ENCODE measurements at regions not wholly inside any gene's neighbourhood (a gene's known extent, or its start where the extent isn't known, plus 50 kb on each side); places are given as distances from the start of the nearest gene placed in this dataset.

DNA sequence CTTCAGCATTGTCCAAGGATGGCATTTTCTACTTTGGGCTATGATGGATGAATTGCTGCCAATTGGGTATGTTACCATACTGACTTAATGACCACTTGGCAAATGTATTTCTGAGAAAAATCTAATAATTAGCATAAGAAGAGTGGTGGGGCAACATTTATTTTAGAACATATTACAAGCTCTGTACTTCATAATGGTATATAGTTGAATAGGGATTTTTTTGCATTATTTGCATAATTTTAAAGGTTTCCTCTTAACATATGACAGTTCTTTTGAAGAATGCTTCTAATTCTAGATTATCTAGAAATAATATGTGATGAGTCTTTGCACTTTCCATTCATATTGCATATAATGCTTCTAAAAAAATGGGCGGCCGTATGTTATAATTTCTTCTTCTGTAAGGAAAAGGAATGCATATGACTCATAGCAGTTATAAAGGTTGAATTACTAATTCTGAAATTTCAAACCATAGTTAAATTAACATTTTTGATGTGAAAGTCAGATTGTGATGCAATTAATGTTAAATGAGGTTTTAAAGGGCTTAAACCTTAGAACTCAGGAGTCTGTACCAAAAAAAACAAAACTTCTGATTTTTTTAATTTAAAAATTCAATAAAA, 1652.3 kb upstream of the SLC39A10 start:
- TF ChIP-seq, protein P1, sequence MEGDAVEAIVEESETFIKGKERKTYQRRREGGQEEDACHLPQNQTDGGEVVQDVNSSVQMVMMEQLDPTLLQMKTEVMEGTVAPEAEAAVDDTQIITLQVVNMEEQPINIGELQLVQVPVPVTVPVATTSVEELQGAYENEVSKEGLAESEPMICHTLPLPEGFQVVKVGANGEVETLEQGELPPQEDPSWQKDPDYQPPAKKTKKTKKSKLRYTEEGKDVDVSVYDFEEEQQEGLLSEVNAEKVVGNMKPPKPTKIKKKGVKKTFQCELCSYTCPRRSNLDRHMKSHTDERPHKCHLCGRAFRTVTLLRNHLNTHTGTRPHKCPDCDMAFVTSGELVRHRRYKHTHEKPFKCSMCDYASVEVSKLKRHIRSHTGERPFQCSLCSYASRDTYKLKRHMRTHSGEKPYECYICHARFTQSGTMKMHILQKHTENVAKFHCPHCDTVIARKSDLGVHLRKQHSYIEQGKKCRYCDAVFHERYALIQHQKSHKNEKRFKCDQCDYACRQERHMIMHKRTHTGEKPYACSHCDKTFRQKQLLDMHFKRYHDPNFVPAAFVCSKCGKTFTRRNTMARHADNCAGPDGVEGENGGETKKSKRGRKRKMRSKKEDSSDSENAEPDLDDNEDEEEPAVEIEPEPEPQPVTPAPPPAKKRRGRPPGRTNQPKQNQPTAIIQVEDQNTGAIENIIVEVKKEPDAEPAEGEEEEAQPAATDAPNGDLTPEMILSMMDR (IDR thresholded peaks at IDR 0.05), result no peak
- no peak for TF ChIP-seq EP300 (IDR thresholded peaks at IDR 0.05)
- TF ChIP-seq POLR2A (IDR thresholded peaks at IDR 0.05), result no peak
- no peak for TF ChIP-seq POLR2AphosphoS5 (IDR thresholded peaks at IDR 0.05)

Measured in sigmoid colon (tissue), 4 donors.